CD14-positive monocyte (primary cell): ENCODE measurements at regions not wholly inside any gene's neighbourhood (a gene's known extent, or its start where the extent isn't known, plus 50 kb on each side); places are given as distances from the start of the nearest gene placed in this dataset.

Source experiments
- DNase-seq, 3 donors: peaks; one replicate each; pipeline ENCODE4 v3.0.0-alpha.2; 2011 to 2022
- H2AFZ ChIP-seq: 2 replicates; pipeline ENCODE4 v1.6.0; 2012; ENCODE audit warnings: mild to moderate bottlenecking, low read depth, low read length, inconsistent platforms; ENCODE audit not compliant: insufficient read depth, poor library complexity, severe bottlenecking
- H3K27ac ChIP-seq, 2 donors: 1 replicate in 1 of 2; 2 replicates in 1 of 2; pipeline ENCODE4 v1.5.1; 2012 to 2013; ENCODE audit warnings: low read length in 2 of 2, control low read depth in 1 of 2, inconsistent platforms in 1 of 2, low read depth in 1 of 2, mild to moderate bottlenecking in 1 of 2
- H3K27me3 ChIP-seq, 2 donors: one replicate each; pipeline versions ENCODE4 v1.6.0 to v1.6.1; 2011 to 2013; ENCODE audit warnings: low read length in 2 of 2; ENCODE audit not compliant: control insufficient read depth in 2 of 2, insufficient read depth in 2 of 2
- H3K36me3 ChIP-seq, 2 donors: replicated peaks in 1 of 2; 1 replicate in 1 of 2; 2 replicates in 1 of 2; pipeline versions ENCODE4 v1.5.1 to v1.6.1; 2012 to 2013; ENCODE audit warnings: low read length in 2 of 2, control low read depth in 1 of 2, inconsistent platforms in 1 of 2, mild to moderate bottlenecking in 1 of 2; ENCODE audit not compliant: insufficient read depth in 2 of 2, control insufficient read depth in 1 of 2
- H3K4me1 ChIP-seq, 2 donors: 1 replicate in 1 of 2; 2 replicates in 1 of 2; pipeline versions ENCODE4 v1.5.1 to v1.6.1; 2012 to 2013; ENCODE audit warnings: low read length in 2 of 2, control low read depth in 1 of 2, inconsistent platforms in 1 of 2, mild to moderate bottlenecking in 1 of 2, moderate library complexity in 1 of 2; ENCODE audit not compliant: insufficient read depth in 2 of 2, control insufficient read depth in 1 of 2
- H3K4me2 ChIP-seq: replicated peaks from 2 replicates; pipeline ENCODE3; 2012; ENCODE audit warnings: low read length, moderate library complexity, mild to moderate bottlenecking; ENCODE audit not compliant: poor library complexity, severe bottlenecking; ENCODE audit errors: extremely low read depth
- H3K4me3 ChIP-seq, 3 experiments: fragments of 200-600 bp in 1 of 3; sonication (generic) in 1 of 3; replicated peaks in 1 of 3; 1 replicate in 2 of 3; 2 replicates in 1 of 3; pipeline ENCODE4 v1.5.1; 2011 to 2013; ENCODE audit warnings: low read length in 3 of 3, mild to moderate bottlenecking in 3 of 3, control low read depth in 2 of 3, low read depth in 2 of 3, inconsistent platforms in 1 of 3, moderate library complexity in 1 of 3
- H3K79me2 ChIP-seq: 2 replicates; pipeline ENCODE4 v1.6.0; 2012; ENCODE audit warnings: mild to moderate bottlenecking, control low read depth, inconsistent platforms, low read length, moderate library complexity; ENCODE audit not compliant: insufficient read depth
- H3K9ac ChIP-seq: 2 replicates; pipeline ENCODE4 v1.6.0; 2017; ENCODE audit warnings: low read length, mild to moderate bottlenecking; ENCODE audit not compliant: insufficient read depth, poor library complexity, severe bottlenecking
- H3K9me3 ChIP-seq, 2 donors: replicated peaks in 1 of 2; 1 replicate in 1 of 2; 2 replicates in 1 of 2; pipeline versions ENCODE4 v1.5.1 to v1.6.1; 2012 to 2013; ENCODE audit warnings: low read length in 2 of 2, control low read depth in 1 of 2; ENCODE audit not compliant: control insufficient read depth in 1 of 2, insufficient read depth in 1 of 2
- H4K20me1 ChIP-seq: 2 replicates; pipeline ENCODE4 v1.6.0; 2012; ENCODE audit warnings: mild to moderate bottlenecking, low read length, control low read depth, moderate library complexity; ENCODE audit not compliant: insufficient read depth
- H3K27ac Mint-ChIP-seq, 7 donors: one replicate each; pipeline ENCODE4 v1.8.0; 2020; ENCODE audit warnings: mild to moderate bottlenecking in 7 of 7, mixed read lengths in 7 of 7, moderate library complexity in 6 of 7, inconsistent platforms in 2 of 7
- H3K27me3 Mint-ChIP-seq, 3 donors: one replicate each; pipeline ENCODE4 v1.8.0; 2021 to 2022; ENCODE audit warnings: low read depth in 3 of 3, mild to moderate bottlenecking in 3 of 3, mixed read lengths in 3 of 3, moderate library complexity in 3 of 3, inconsistent platforms in 1 of 3
- H3K36me3 Mint-ChIP-seq, 2 donors: one replicate each; pipeline ENCODE4 v1.8.0; 2020; ENCODE audit warnings: mixed read lengths in 2 of 2, inconsistent platforms in 1 of 2, mild to moderate bottlenecking in 1 of 2
- H3K4me1 Mint-ChIP-seq: one replicate; pipeline ENCODE4 v1.8.0; 2020; ENCODE audit warnings: mild to moderate bottlenecking, mixed read lengths
- H3K4me3 Mint-ChIP-seq, 2 donors: one replicate each; pipeline ENCODE4 v1.8.0; 2020; ENCODE audit warnings: mild to moderate bottlenecking in 2 of 2, mixed read lengths in 2 of 2, moderate library complexity in 1 of 2
- H3K9me3 Mint-ChIP-seq, 7 donors: one replicate each; pipeline ENCODE4 v1.8.0; 2020 to 2022; ENCODE audit warnings: mixed read lengths in 7 of 7, mild to moderate bottlenecking in 6 of 7, moderate library complexity in 6 of 7, inconsistent platforms in 2 of 7
- WGBS: methylation state at CpG from one replicate; pipeline ENCODE4 v1.1.5; 2013; ENCODE audit warnings: missing lambda C conversion rate; ENCODE audit not compliant: insufficient coverage; 5-methylcytosine and 5-hydroxymethylcytosine counted together
- intact Hi-C, 2 donors: fragments of 100-400 bp; cut with micrococcal nuclease; formaldehyde crosslinking; loops; one replicate each; pipeline versions ENCODE4 v1.15.0 to v1.15.1; 2023
- TF ChIP-seq, protein P1 (sequence below): fragments of 200-600 bp; IDR thresholded peaks from one replicate; pipeline ENCODE4 v1.8.0; 2022; ENCODE audit warnings: antibody characterized with exemption, mild to moderate bottlenecking

DNA sequence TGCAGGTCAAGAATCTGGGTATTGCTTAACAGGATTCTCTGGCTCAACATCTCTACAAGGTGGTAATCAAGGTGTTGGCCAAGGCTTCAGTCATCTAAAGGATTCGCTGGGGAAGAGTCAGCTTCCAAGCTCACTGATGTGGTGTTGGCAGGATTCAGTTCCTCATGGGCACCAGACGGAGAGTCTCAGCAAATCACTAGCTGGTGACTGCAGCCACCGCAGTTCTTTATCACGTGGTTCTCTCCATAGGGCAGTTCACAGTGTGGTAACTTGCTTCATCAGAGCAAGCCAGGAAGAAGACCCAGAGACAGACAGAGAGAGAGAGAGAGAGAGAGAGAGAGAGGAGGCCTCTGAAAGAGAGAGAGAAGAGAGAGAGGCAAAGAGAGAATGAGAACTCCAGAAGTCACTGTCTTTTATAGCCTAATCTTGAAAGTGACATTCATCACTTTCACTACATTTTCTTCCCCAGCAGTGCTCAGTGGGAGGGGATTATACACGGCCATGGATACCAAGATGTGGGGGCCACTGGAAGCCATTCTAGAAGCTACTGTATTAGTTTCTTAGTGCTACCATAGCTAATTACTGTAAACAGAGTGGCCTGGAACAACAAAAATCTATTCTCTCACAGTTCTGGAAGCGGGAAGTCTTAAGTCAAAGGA, 109.2 kb upstream of the SMIM23 start:
- TF ChIP-seq, protein P1, sequence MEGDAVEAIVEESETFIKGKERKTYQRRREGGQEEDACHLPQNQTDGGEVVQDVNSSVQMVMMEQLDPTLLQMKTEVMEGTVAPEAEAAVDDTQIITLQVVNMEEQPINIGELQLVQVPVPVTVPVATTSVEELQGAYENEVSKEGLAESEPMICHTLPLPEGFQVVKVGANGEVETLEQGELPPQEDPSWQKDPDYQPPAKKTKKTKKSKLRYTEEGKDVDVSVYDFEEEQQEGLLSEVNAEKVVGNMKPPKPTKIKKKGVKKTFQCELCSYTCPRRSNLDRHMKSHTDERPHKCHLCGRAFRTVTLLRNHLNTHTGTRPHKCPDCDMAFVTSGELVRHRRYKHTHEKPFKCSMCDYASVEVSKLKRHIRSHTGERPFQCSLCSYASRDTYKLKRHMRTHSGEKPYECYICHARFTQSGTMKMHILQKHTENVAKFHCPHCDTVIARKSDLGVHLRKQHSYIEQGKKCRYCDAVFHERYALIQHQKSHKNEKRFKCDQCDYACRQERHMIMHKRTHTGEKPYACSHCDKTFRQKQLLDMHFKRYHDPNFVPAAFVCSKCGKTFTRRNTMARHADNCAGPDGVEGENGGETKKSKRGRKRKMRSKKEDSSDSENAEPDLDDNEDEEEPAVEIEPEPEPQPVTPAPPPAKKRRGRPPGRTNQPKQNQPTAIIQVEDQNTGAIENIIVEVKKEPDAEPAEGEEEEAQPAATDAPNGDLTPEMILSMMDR = no peak
- 25% methylated on average over 4 of the region's 6 CpGs for WGBS
- peak; percentile 76 to 88 (median 86) for DNase-seq
- Mint-ChIP-seq H3K27ac (peak overlapping the region; percentile 18 to 86 (median 76)), H3K4me1 (peaks cover 15% of the 10 kb centered on the region), H3K4me3 (peak overlapping the region in 1 of 2 donors; percentile 39), H3K9me3 (peaks cover 0 to 6% (median 0%) of the 10 kb centered on the region in 7 donors), H3K27me3 (peaks cover 0 to 7% (median 3%) of the 10 kb centered on the region in 3 donors), H3K36me3 (no peaks in the 10 kb centered on the region)
- Histone ChIP-seq H3K9me3 (no peaks in the 10 kb centered on the region), H3K27ac (peak overlapping the region in 1 of 2 donors; percentile 19), H3K4me3 (no peak overlapping the region), H3K79me2 (no peaks in the 10 kb centered on the region), H3K36me3 (no peaks in the 10 kb centered on the region), H2AFZ (peak overlapping the region; percentile 44), H4K20me1 (no peaks in the 10 kb centered on the region), H3K27me3 (no peaks in the 10 kb centered on the region), H3K4me1 (peaks cover 16% of the 10 kb centered on the region in 2 donors), H3K4me2 (no peak overlapping the region), H3K9ac (no peak overlapping the region)
- intact Hi-C loops = no loop called here

DNA sequence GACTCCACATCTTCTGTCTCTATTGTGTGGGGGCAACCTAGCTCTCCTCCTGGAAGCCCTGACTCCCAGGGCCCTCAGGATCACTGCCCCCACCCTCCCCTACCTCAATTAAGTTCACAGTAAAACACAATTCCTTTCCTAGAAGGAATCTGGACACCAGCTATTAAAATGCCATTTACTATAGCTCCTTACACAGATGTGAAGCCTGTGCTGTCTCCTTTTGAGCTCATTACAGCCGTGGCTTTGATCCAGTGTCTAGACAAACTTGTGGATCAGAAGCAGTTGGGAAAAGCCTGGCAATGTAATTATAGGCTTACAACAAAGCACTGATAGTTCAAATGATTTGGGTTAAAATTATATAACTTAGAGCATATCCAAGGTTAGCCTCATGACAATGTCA, 107.0 kb upstream of the SMIM23 start:
- Mint-ChIP-seq H3K9me3 (peaks cover 0 to 6% (median 0%) of the 10 kb centered on the region in 7 donors), H3K4me3 (no peak overlapping the region), H3K4me1 (peaks cover 32% of the 10 kb centered on the region), H3K27me3 (peaks cover 0 to 10% (median 4%) of the 10 kb centered on the region in 3 donors), H3K27ac (no peak overlapping the region), H3K36me3 (no peaks in the 10 kb centered on the region)
- H3K27ac ChIP-seq = no peak overlapping the region
- H4K20me1 ChIP-seq = no peaks in the 10 kb centered on the region
- intact Hi-C loops = no loop called here
- H3K27me3 ChIP-seq = no peaks in the 10 kb centered on the region
- TF ChIP-seq, protein P1 = no peak
- no peaks in the 10 kb centered on the region for H3K9me3 ChIP-seq
- H3K36me3 ChIP-seq = no peaks in the 10 kb centered on the region
- peaks cover 27 to 32% of the 10 kb centered on the region in 2 donors for H3K4me1 ChIP-seq
- no peak overlapping the region for H3K4me2 ChIP-seq
- no peak overlapping the region for H3K4me3 ChIP-seq
- no CpG with 5 or more reads among the region's 1 CpG for WGBS
- DNase-seq = no peak
- no peak overlapping the region for H2AFZ ChIP-seq
- no peaks in the 10 kb centered on the region for H3K79me2 ChIP-seq
- H3K9ac ChIP-seq = no peak overlapping the region
